ENCODE measurements at regions not wholly inside any gene's neighbourhood (a gene's known extent, or its start where the extent isn't known, plus 50 kb on each side); places are given as distances from the start of the nearest gene placed in this dataset.
A peak's percentile ranks its signal among the peaks of the same experiment; 100 is the strongest.
"Not testable (repeated sequence)": the region's sequence is repeated elsewhere in the genome, so short reads cannot be mapped to it uniquely, and the experiment has no call there.

DNA sequence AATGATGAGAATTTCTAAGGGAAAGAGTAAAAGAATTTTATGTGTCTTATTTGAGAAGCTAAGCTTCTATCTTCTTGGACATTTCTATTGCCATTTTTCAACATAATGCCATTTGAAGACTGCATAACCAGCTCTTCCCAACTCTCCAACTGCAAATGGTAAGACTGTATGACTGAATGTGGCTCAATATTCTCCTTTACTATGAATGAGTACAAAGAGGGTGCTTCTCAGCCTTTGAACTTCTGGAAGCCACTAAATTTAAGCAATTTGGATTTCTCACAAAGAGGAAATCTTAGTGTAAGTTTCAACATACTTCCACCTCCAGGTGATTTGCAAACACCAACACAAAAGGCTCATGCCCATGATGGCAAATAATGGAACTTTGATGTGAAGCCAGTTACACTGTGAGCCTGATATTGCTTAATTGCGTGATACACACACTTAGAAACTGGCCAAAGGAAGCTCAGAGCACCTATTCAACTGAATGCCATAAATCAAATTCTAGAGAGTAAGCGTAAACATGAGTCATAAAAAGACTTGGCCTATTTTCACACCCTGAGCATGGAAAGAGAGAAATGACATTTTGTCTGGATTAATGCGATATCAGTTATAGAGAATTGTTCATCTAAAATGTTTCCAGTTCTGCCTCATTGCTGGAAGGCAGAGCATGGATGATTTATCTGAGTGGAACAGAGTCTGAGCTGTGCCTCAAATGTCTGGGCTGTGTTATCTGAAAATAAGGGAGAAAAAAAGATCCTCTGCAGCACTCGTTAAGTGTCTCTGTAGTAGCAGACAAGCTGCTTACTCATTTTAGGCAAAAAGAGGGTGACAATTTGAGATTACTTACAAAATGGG, 145.3 kb downstream of the PLK2 start:
- no peaks in the 10 kb centered on the region for H3K9me3 ChIP-seq
- TF ChIP-seq, protein P1, sequence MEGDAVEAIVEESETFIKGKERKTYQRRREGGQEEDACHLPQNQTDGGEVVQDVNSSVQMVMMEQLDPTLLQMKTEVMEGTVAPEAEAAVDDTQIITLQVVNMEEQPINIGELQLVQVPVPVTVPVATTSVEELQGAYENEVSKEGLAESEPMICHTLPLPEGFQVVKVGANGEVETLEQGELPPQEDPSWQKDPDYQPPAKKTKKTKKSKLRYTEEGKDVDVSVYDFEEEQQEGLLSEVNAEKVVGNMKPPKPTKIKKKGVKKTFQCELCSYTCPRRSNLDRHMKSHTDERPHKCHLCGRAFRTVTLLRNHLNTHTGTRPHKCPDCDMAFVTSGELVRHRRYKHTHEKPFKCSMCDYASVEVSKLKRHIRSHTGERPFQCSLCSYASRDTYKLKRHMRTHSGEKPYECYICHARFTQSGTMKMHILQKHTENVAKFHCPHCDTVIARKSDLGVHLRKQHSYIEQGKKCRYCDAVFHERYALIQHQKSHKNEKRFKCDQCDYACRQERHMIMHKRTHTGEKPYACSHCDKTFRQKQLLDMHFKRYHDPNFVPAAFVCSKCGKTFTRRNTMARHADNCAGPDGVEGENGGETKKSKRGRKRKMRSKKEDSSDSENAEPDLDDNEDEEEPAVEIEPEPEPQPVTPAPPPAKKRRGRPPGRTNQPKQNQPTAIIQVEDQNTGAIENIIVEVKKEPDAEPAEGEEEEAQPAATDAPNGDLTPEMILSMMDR (IDR thresholded peaks at IDR 0.05), result no peak
- TF ChIP-seq POLR2A (IDR thresholded peaks at IDR 0.05) (no peak), EP300 (IDR thresholded peaks at IDR 0.05) (no peak), POLR2AphosphoS5 (IDR thresholded peaks at IDR 0.05) (no peak)
- intact Hi-C loops (cut with DNase I; ENCODE audit: low total_unique reads), result no loop called here
- H3K27ac ChIP-seq, result no peak overlapping the region
- H3K4me3 ChIP-seq, result no peak overlapping the region
- no peaks in the 10 kb centered on the region for H3K27me3 ChIP-seq
- peak in 1 of 2 donors; percentile 13 for DNase-seq
- H3K36me3 ChIP-seq, result no peaks in the 10 kb centered on the region
- 40 to 60% (median 41%) methylated on average over 4 of the region's 4 CpGs for WGBS, 5 donors
- no peaks in the 10 kb centered on the region for H3K4me1 ChIP-seq

DNA sequence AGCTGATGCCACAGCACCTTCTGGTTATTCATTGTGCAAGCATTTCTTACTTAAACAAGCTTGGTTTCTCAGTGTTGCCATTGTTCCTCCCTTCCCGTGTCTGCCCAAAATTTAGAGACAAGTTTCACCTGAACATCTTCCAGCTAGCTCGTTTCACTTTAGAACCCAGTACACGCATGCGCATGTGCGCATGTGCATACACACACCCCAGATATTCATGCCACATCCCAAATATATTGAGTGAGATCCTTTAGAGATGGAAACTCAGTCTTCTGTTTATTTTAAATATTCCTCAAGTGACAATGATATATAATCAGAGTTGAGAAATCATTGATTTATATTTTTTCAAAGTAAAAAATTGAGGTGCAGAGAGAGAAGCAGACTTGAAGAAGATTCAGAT, 147.6 kb downstream of the PLK2 start:
- no peaks in the 10 kb centered on the region for H3K36me3 ChIP-seq
- no peak for DNase-seq
- no peaks in the 10 kb centered on the region for H3K4me1 ChIP-seq
- TF ChIP-seq POLR2AphosphoS5 (IDR thresholded peaks at IDR 0.05) (no peak), EP300 (IDR thresholded peaks at IDR 0.05) (no peak)
- TF ChIP-seq, protein P1 (IDR thresholded peaks at IDR 0.05), result no peak
- H3K9me3 ChIP-seq, result no peaks in the 10 kb centered on the region
- H3K27me3 ChIP-seq, result no peaks in the 10 kb centered on the region
- no peak overlapping the region for H3K4me3 ChIP-seq
- no peak overlapping the region for H3K27ac ChIP-seq
- intact Hi-C loops (cut with DNase I; ENCODE audit: low total_unique reads), result no loop called here
- 84 to 95% (median 90%) methylated on average over 5 of the region's 5 CpGs for WGBS, 5 donors

DNA sequence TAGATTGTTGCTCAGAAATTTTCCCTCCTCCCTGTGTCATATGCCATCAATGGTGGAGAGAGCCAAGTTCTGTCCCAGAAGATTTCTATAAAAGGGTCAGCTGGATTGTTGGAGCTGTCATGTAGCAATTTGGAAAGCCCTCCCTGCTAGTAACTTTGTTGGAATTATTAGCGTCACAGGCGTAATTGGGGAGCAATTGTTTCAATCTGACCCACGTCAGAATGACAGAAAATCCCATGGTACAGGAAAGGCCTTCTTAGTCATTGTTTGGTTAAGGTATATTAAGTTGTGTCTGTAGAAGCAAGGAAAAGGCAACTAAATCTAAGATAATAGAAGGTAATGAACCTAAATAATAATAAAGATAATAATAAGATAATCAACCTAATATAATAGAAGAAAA, 148.4 kb downstream of the PLK2 start:
- WGBS, 5 donors, result 85 to 92% (median 90%) methylated on average over 3 of the region's 3 CpGs
- Histone ChIP-seq H3K27ac (no peak overlapping the region), H3K4me3 (no peak overlapping the region), H3K27me3 (no peaks in the 10 kb centered on the region), H3K4me1 (no peaks in the 10 kb centered on the region), H3K9me3 (no peaks in the 10 kb centered on the region), H3K36me3 (no peaks in the 10 kb centered on the region)
- TF ChIP-seq EP300 (IDR thresholded peaks at IDR 0.05), result no peak
- TF ChIP-seq, protein P1 (IDR thresholded peaks at IDR 0.05), result no peak
- no peak for TF ChIP-seq POLR2A (IDR thresholded peaks at IDR 0.05)
- no peak for TF ChIP-seq POLR2AphosphoS5 (IDR thresholded peaks at IDR 0.05)
- intact Hi-C loops (cut with DNase I; ENCODE audit: low total_unique reads), result no loop called here
- no peak for DNase-seq

DNA sequence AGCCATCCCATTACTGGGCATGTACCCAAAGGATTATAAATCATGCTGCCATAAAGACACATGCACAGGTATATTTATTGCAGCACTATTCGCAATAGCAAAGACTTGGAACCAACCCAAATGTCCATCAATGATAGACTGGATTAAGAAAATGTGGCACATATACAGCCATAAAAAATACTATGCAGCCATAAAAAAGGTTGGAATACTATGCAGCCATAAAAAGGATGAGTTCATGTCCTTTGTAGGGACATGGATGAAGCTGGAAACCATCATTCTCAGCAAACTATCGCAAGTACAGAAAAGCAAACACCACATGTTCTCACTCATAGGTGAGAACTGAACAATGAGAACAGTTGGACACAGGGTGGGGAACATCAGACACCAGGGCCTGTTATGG, 151.5 kb downstream of the PLK2 start:
- DNase-seq; H3K4me3 ChIP-seq; H3K9me3 ChIP-seq; H3K4me1 ChIP-seq; H3K27me3 ChIP-seq; intact Hi-C loops (cut with DNase I; ENCODE audit: low total_unique reads); H3K27ac ChIP-seq; H3K36me3 ChIP-seq: not testable (repeated sequence)
- WGBS, 5 donors, result 90 to 96% (median 95%) methylated on average over 2 of the region's 2 CpGs

DNA sequence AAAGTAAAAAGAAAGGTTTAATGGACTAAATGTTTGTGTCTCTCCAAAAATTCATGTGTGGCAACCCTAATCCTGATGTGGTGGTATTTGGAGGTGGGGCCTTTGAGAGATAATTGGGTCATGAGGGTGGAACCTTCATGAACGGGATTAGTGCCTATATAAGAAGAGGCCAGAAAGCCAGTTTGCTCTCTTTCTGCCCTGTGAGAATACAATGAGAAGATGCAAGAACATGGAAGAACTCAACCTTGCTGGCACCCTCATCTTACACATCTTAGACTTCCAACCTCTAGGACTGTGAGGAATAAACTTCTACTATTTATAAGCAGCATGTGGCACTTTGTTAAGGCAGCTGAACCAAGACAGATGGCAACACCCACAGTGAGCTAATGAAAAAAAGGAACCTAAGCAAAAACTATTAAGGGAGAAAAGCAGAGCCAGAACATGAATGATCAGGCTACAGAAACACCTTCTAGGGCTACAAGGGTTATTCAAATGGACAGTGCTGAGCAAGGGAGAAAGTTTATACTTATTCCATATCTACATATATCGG, 159.5 kb downstream of the PLK2 start:
- no peak for TF ChIP-seq EP300 (IDR thresholded peaks at IDR 0.05)
- TF ChIP-seq POLR2AphosphoS5 (IDR thresholded peaks at IDR 0.05), result no peak
- TF ChIP-seq, protein P1 (IDR thresholded peaks at IDR 0.05), result no peak
- TF ChIP-seq POLR2A (IDR thresholded peaks at IDR 0.05), result no peak
- intact Hi-C loops (cut with DNase I; ENCODE audit: low total_unique reads), result no loop called here
- Histone ChIP-seq H3K27me3 (no peaks in the 10 kb centered on the region), H3K4me1 (no peaks in the 10 kb centered on the region), H3K9me3 (no peaks in the 10 kb centered on the region), H3K36me3 (no peaks in the 10 kb centered on the region), H3K27ac (no peak overlapping the region), H3K4me3 (no peak overlapping the region)
- DNase-seq, result no peak
- 82 to 93% (median 90%) methylated on average over 2 of the region's 2 CpGs for whole genome bisulfite sequencing, 5 donors

Data from stomach (tissue), 8 donors.